CD4-positive, alpha-beta T cell (primary cell): ENCODE measurements at regions not wholly inside any gene's neighbourhood (a gene's known extent, or its start where the extent isn't known, plus 50 kb on each side); places are given as distances from the start of the nearest gene placed in this dataset.

ENCODE experiments used
- ATAC-seq: fragments of 200-7000 bp; cut with Tn5 transposase; one replicate; pipeline ENCODE4 v1.10.0; 2022; ENCODE audit warnings: mild to moderate bottlenecking; ENCODE audit not compliant: poor library complexity
- CTCF ChIA-PET: fragments of 350-600 bp; sonication (Branson Sonifier 250); formaldehyde crosslinking; loops from one replicate; lab custom pipeline; 2021; ENCODE audit warnings: antibody characterized with exemption, inconsistent platforms; lab: Charles Lee
- POLR2A ChIA-PET: fragments of 350-600 bp; sonication (Branson Sonifier 250); formaldehyde crosslinking; loops from one replicate; lab custom pipeline; 2021; ENCODE audit warnings: antibody characterized with exemption, inconsistent platforms; lab: Charles Lee
- DNase-seq, 14 experiments: peaks; one replicate each; pipeline ENCODE4 v3.0.0-alpha.2; 2013 to 2020; ENCODE audit warnings: mixed read lengths in 2 of 14
- H3K27ac ChIP-seq, 2 donors: one replicate each; pipeline versions ENCODE4 v1.5.1 to v1.7.0; 2013; ENCODE audit warnings: low read length in 2 of 2, low read depth in 1 of 2, mild to moderate bottlenecking in 1 of 2
- H3K27me3 ChIP-seq, 2 experiments: 1 replicate in 1 of 2; 2 replicates in 1 of 2; pipeline versions ENCODE4 v1.6.1 to v1.7.0; 2013; ENCODE audit warnings: low read length in 2 of 2, control low read depth in 1 of 2, mild to moderate bottlenecking in 1 of 2, moderate library complexity in 1 of 2; ENCODE audit not compliant: insufficient read depth in 2 of 2, control insufficient read depth in 1 of 2
- H3K36me3 ChIP-seq: one replicate; pipeline ENCODE4 v1.6.1; 2013; ENCODE audit warnings: low read length, control low read depth; ENCODE audit not compliant: insufficient read depth
- H3K4me1 ChIP-seq: one replicate; pipeline ENCODE4 v1.6.1; 2013; ENCODE audit warnings: low read length, control low read depth; ENCODE audit not compliant: insufficient read depth
- H3K4me3 ChIP-seq: one replicate; pipeline ENCODE4 v1.5.1; 2013; ENCODE audit warnings: mild to moderate bottlenecking, low read length, moderate library complexity
- H3K9me3 ChIP-seq, 2 experiments: 1 replicate in 1 of 2; 2 replicates in 1 of 2; pipeline versions ENCODE4 v1.6.1 to v1.7.0; 2013; ENCODE audit warnings: low read length in 2 of 2, mild to moderate bottlenecking in 2 of 2, control low read depth in 1 of 2, moderate library complexity in 1 of 2; ENCODE audit not compliant: control insufficient read depth in 1 of 2, insufficient read depth in 1 of 2
- H3K27ac Mint-ChIP-seq: one replicate; pipeline ENCODE4 v1.8.0; 2020; ENCODE audit warnings: mixed read lengths
- H3K27me3 Mint-ChIP-seq: one replicate; pipeline ENCODE4 v1.8.0; 2021; ENCODE audit warnings: mixed read lengths
- H3K36me3 Mint-ChIP-seq: one replicate; pipeline ENCODE4 v1.8.0; 2021; ENCODE audit warnings: low read depth, mixed read lengths
- H3K4me1 Mint-ChIP-seq: one replicate; pipeline ENCODE4 v1.8.0; 2021; ENCODE audit warnings: low read depth, mixed read lengths
- H3K4me3 Mint-ChIP-seq: one replicate; pipeline ENCODE4 v1.8.0; 2020; ENCODE audit warnings: mild to moderate bottlenecking, mixed read lengths
- H3K9me3 Mint-ChIP-seq: one replicate; pipeline ENCODE4 v1.8.0; 2020; ENCODE audit warnings: mixed read lengths
- CTCF ChIP-seq: fragments of 200-600 bp; IDR thresholded peaks from one replicate; pipeline ENCODE4 v1.8.0; 2022; ENCODE audit warnings: antibody characterized with exemption, mild to moderate bottlenecking
- intact Hi-C, 2 experiments: fragments of 100-400 bp; cut with DNase I in 1 of 2; cut with micrococcal nuclease in 1 of 2; formaldehyde crosslinking; loops; one replicate each; pipeline versions ENCODE4 v1.15.1 to v1.9.0; 2023 to 2025; cut with DNase I, micrococcal nuclease

- Mint-ChIP-seq H3K4me1 (no peaks in the 10 kb centered on the region), H3K9me3 (peaks cover 2% of the 10 kb centered on the region), H3K27ac (no peak overlapping the region), H3K27me3 (no peaks in the 10 kb centered on the region), H3K4me3 (no peak overlapping the region), H3K36me3 (no peaks in the 10 kb centered on the region)
- Histone ChIP-seq H3K4me3 (no peak overlapping the region), H3K4me1 (no peaks in the 10 kb centered on the region), H3K36me3 (no peaks in the 10 kb centered on the region), H3K27ac (no peak overlapping the region), H3K9me3 (no peaks in the 10 kb centered on the region), H3K27me3 (no peaks in the 10 kb centered on the region)
- no peak for TF ChIP-seq CTCF
- POLR2A ChIA-PET = no interaction called here
- ATAC-seq (no peak), DNase-seq (no peak)
- intact Hi-C loops = no loop called here
- CTCF ChIA-PET = interaction anchor here (0.7 kb wide), 2 partner anchors 140 to 466 kb away, joined by 3 to 4 read pairs; no protein-coding TSS in a partner anchor
Measured at GRCh38 chr4:100738196-100739165, 220.7 kb upstream of the EMCN start.

- intact Hi-C loops = no loop called here
- no peak for ATAC-seq
- Histone ChIP-seq H3K27ac (no peak overlapping the region), H3K4me1 (no peaks in the 10 kb centered on the region), H3K9me3 (no peaks in the 10 kb centered on the region), H3K4me3 (no peak overlapping the region), H3K36me3 (no peaks in the 10 kb centered on the region), H3K27me3 (no peaks in the 10 kb centered on the region)
- no peak for TF ChIP-seq CTCF
- no peak for DNase-seq
- no peak overlapping the region for H3K27ac Mint-ChIP-seq
- H3K36me3 Mint-ChIP-seq = no peaks in the 10 kb centered on the region
- CTCF ChIA-PET = interaction anchor here (1.1 kb wide), 1 partner anchor 27 kb away, joined by 3 read pairs; no protein-coding TSS in a partner anchor
- no peak overlapping the region for H3K4me3 Mint-ChIP-seq
- H3K4me1 Mint-ChIP-seq = no peaks in the 10 kb centered on the region
- POLR2A ChIA-PET = no interaction called here
- H3K27me3 Mint-ChIP-seq = no peaks in the 10 kb centered on the region
- H3K9me3 Mint-ChIP-seq = peaks cover 2% of the 10 kb centered on the region
Measured at GRCh38 chr4:100736641-100737451, 219.0 kb upstream of the EMCN start.

- ChIA-PET CTCF (no interaction called here), POLR2A (no interaction called here)
- no peak overlapping the region for H3K27ac Mint-ChIP-seq
- DNase-seq (no peak), ATAC-seq (no peak)
- no peaks in the 10 kb centered on the region for H3K36me3 Mint-ChIP-seq
- Histone ChIP-seq H3K36me3 (no peaks in the 10 kb centered on the region), H3K27ac (no peak overlapping the region), H3K9me3 (no peaks in the 10 kb centered on the region), H3K4me3 (no peak overlapping the region), H3K27me3 (no peaks in the 10 kb centered on the region), H3K4me1 (no peaks in the 10 kb centered on the region)
- H3K9me3 Mint-ChIP-seq = peaks cover 2% of the 10 kb centered on the region
- TF ChIP-seq CTCF = no peak
- intact Hi-C loops = no loop called here
- no peaks in the 10 kb centered on the region for H3K27me3 Mint-ChIP-seq
- no peaks in the 10 kb centered on the region for H3K4me1 Mint-ChIP-seq
- H3K4me3 Mint-ChIP-seq = no peak overlapping the region
Measured at GRCh38 chr4:100728861-100729260, 211.0 kb upstream of the EMCN start.
